ENCODE measurements at regions not wholly inside any gene's neighbourhood (a gene's known extent, or its start where the extent isn't known, plus 50 kb on each side); places are given as distances from the start of the nearest gene placed in this dataset.

- TF ChIP-seq TAF1 (IDR thresholded peaks at IDR 0.05; ENCODE audit: borderline replicate concordance, low read depth, low read length) (no peak), EZH2 (IDR thresholded peaks at IDR 0.05; ENCODE audit: borderline replicate concordance, control insufficient read depth, low read depth, low read length) (no peak), POLR2A (IDR thresholded peaks at IDR 0.05; ENCODE audit: low read depth, low read length) (no peak), SIN3A (IDR thresholded peaks at IDR 0.05; ENCODE audit: low read depth, low read length) (no peak), RFX5 (IDR thresholded peaks at IDR 0.05; ENCODE audit: low read depth, low read length) (no peak), SUPT20H (IDR thresholded peaks at IDR 0.05; ENCODE audit: borderline replicate concordance, control insufficient read depth, low read depth, low read length) (no peak), NFIC (IDR thresholded peaks at IDR 0.05; ENCODE audit: low read depth, low read length) (no peak), SUZ12 (IDR thresholded peaks at IDR 0.05; ENCODE audit: unreplicated experiment) (no peak)
- TF ChIP-seq, protein P1, sequence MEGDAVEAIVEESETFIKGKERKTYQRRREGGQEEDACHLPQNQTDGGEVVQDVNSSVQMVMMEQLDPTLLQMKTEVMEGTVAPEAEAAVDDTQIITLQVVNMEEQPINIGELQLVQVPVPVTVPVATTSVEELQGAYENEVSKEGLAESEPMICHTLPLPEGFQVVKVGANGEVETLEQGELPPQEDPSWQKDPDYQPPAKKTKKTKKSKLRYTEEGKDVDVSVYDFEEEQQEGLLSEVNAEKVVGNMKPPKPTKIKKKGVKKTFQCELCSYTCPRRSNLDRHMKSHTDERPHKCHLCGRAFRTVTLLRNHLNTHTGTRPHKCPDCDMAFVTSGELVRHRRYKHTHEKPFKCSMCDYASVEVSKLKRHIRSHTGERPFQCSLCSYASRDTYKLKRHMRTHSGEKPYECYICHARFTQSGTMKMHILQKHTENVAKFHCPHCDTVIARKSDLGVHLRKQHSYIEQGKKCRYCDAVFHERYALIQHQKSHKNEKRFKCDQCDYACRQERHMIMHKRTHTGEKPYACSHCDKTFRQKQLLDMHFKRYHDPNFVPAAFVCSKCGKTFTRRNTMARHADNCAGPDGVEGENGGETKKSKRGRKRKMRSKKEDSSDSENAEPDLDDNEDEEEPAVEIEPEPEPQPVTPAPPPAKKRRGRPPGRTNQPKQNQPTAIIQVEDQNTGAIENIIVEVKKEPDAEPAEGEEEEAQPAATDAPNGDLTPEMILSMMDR (IDR thresholded peaks at IDR 0.05 in 2 of 3, conservative IDR thresholded peaks at IDR 0.05 in 1 of 3; ENCODE audit: control insufficient read depth in 2 of 3, extremely low read depth in 1 of 3, insufficient read depth in 1 of 3, low read depth in 3 of 3, low read length in 3 of 3): no peak
These were observed 175.7 kb upstream of the SULF2 start for GRCh38 chr20:47960769-47961541.
